Vagina (tissue), 2 donors: ENCODE measurements at regions not wholly inside any gene's neighbourhood (a gene's known extent, or its start where the extent isn't known, plus 50 kb on each side); places are given as distances from the start of the nearest gene placed in this dataset.

ENCODE experiments used
- DNase-seq, 2 donors: peaks; one replicate each; pipeline ENCODE4 v3.0.0-alpha.2; 2017; ENCODE audit errors: extremely low spot score in 2 of 2
- H3K27ac ChIP-seq: fragments of 200-600 bp; sonication (generic); one replicate; pipeline ENCODE4 v1.5.1; 2019
- H3K27me3 ChIP-seq: fragments of 200-600 bp; sonication (generic); one replicate; pipeline ENCODE4 v1.5.1; 2019
- H3K36me3 ChIP-seq, 2 donors: fragments of 200-600 bp; sonication (generic); one replicate each; pipeline ENCODE4 v1.5.1; 2017 to 2019
- H3K4me1 ChIP-seq: fragments of 200-600 bp; sonication (generic); one replicate; pipeline ENCODE4 v1.5.1; 2019
- H3K4me3 ChIP-seq, 2 donors: fragments of 200-600 bp; sonication (generic); 1 replicate in 1 of 2; 2 replicates in 1 of 2; pipeline ENCODE4 v1.5.1; 2016 to 2019
- H3K9me3 ChIP-seq: fragments of 200-600 bp; sonication (generic); one replicate; pipeline ENCODE4 v1.5.1; 2019
- POLR2A ChIP-seq, 2 donors: fragments of 450-650 bp; IDR thresholded peaks; one replicate each; pipeline ENCODE4 v1.6.1; 2017; ENCODE audit warnings: antibody characterized with exemption in 2 of 2, mild to moderate bottlenecking in 2 of 2, moderate library complexity in 2 of 2
- POLR2AphosphoS5 ChIP-seq, 2 donors: sonication (generic); formaldehyde crosslinking; IDR thresholded peaks; one replicate each; pipeline ENCODE4 v1.9.0; 2017; ENCODE audit warnings: antibody characterized with exemption in 2 of 2, mild to moderate bottlenecking in 2 of 2, low read depth in 1 of 2; ENCODE audit not compliant: insufficient read depth in 1 of 2
- intact Hi-C: fragments of 100-400 bp; cut with DNase I; formaldehyde crosslinking; loops from one replicate; pipeline ENCODE4 v1.15.1; 2023
- TF ChIP-seq, protein P1 (sequence below), 3 experiments: fragments of 450-650 bp in 2 of 3; fragments of 200-600 bp in 1 of 3; sonication (generic) in 1 of 3; IDR thresholded peaks; one replicate each; pipeline ENCODE4 v1.5.1; 2017 to 2019; ENCODE audit warnings: antibody characterized with exemption in 3 of 3, mild to moderate bottlenecking in 2 of 3, moderate library complexity in 2 of 3

DNA sequence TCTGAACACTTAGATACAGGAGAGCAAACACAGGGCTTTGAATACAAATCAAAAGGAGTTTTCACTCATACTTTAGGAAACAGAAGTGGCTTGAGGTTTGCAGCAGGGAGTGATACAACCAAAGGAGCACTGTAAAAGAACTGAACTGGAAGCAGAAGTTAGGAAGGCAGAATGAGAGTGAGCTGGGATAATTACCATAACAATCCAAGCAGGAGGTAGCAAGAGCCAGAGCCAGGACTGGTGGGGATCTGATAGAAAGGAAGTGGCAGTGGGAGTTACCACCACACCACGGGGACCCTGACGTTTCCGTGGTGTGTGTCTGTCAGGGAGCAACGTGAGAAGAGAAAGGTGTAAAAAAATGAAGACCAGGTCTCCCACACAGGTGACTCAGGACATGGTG is 81.3 kb upstream of the EPB41L3 start:
- Histone ChIP-seq H3K27ac (no peak overlapping the region), H3K9me3 (no peaks in the 10 kb centered on the region), H3K4me1 (peaks cover 17% of the 10 kb centered on the region), H3K36me3 (no peaks in the 10 kb centered on the region), H3K4me3 (no peak overlapping the region), H3K27me3 (no peaks in the 10 kb centered on the region)
- TF ChIP-seq POLR2AphosphoS5 (IDR thresholded peaks at IDR 0.05; ENCODE audit: insufficient read depth in 1 of 2, low read depth in 1 of 2) (no peak), POLR2A (IDR thresholded peaks at IDR 0.05) (no peak)
- TF ChIP-seq, protein P1, sequence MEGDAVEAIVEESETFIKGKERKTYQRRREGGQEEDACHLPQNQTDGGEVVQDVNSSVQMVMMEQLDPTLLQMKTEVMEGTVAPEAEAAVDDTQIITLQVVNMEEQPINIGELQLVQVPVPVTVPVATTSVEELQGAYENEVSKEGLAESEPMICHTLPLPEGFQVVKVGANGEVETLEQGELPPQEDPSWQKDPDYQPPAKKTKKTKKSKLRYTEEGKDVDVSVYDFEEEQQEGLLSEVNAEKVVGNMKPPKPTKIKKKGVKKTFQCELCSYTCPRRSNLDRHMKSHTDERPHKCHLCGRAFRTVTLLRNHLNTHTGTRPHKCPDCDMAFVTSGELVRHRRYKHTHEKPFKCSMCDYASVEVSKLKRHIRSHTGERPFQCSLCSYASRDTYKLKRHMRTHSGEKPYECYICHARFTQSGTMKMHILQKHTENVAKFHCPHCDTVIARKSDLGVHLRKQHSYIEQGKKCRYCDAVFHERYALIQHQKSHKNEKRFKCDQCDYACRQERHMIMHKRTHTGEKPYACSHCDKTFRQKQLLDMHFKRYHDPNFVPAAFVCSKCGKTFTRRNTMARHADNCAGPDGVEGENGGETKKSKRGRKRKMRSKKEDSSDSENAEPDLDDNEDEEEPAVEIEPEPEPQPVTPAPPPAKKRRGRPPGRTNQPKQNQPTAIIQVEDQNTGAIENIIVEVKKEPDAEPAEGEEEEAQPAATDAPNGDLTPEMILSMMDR (IDR thresholded peaks at IDR 0.05) = no peak
- intact Hi-C loops = no loop called here
- DNase-seq = no peak

DNA sequence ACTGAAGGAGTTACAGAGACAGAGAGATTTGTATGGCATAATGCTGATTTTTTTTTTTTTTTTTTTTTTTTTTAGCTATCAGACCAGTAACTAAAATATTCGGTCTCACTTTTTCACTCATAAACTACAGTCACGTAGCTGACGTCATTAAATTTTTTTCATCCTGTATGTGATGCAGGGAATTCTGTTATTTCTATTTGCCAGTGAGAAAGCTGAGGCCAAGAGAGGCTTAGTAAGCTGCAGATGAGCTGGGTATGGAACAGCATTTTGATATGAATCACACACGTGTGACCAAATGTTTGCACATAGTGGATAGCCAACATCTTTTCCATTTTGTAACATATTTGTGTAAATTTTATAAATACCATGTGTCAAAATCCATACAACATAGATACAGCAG is 79.1 kb upstream of the EPB41L3 start:
- Histone ChIP-seq H3K4me1 (peaks cover 2% of the 10 kb centered on the region), H3K27me3 (no peaks in the 10 kb centered on the region), H3K36me3 (no peaks in the 10 kb centered on the region), H3K4me3 (no peak overlapping the region), H3K27ac (no peak overlapping the region), H3K9me3 (no peaks in the 10 kb centered on the region)
- intact Hi-C loops = no loop called here
- TF ChIP-seq POLR2AphosphoS5 (IDR thresholded peaks at IDR 0.05; ENCODE audit: insufficient read depth in 1 of 2, low read depth in 1 of 2) = no peak
- TF ChIP-seq, protein P1 (IDR thresholded peaks at IDR 0.05) = no peak
- TF ChIP-seq POLR2A (IDR thresholded peaks at IDR 0.05) = no peak
- no peak for DNase-seq

DNA sequence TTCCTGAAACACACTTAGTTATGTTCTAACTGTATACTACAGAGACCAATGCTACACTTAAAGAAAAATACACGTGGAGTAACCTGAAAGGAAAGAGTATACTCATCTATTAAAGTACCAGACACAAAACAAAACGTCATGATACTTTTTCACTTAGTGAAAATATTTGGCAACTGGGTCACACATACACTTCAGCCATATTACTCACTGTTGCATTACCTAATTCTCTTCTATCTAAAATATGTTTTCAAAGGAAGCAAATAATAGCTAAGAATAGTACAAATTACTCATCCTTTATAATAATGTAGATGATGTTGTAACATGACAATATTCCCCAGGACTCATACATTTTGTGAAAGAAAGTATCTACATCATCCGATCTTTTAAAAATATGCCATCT is 76.5 kb upstream of the EPB41L3 start:
- intact Hi-C loops = no loop called here
- no peak overlapping the region for H3K27ac ChIP-seq
- no peaks in the 10 kb centered on the region for H3K4me1 ChIP-seq
- no peaks in the 10 kb centered on the region for H3K27me3 ChIP-seq
- no peaks in the 10 kb centered on the region for H3K9me3 ChIP-seq
- DNase-seq = no peak
- H3K36me3 ChIP-seq = no peaks in the 10 kb centered on the region
- no peak overlapping the region for H3K4me3 ChIP-seq
- TF ChIP-seq POLR2AphosphoS5 (IDR thresholded peaks at IDR 0.05; ENCODE audit: insufficient read depth in 1 of 2, low read depth in 1 of 2) (no peak), POLR2A (IDR thresholded peaks at IDR 0.05) (no peak)
- TF ChIP-seq, protein P1 (IDR thresholded peaks at IDR 0.05) = no peak

DNA sequence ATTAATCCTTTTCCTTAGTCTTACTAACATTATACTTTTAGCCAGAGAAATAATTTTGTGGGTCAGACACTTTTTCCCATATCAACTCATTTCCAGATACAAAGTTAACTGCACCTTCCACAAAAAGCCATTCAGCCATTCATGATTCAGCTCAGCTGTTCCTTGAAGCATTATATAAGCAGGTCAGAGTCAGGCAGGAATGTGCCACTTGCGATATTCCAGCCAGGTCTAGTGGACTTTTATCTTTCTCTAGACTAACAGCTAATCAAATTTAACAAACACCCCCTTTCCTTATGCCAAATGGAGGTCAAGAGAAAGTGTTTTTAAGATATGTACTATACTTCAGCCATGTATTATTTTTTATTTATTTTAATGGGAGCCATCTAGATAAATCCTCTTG is 75.6 kb upstream of the EPB41L3 start:
- no peak for TF ChIP-seq POLR2A (IDR thresholded peaks at IDR 0.05)
- TF ChIP-seq, protein P1 (IDR thresholded peaks at IDR 0.05) = no peak
- TF ChIP-seq POLR2AphosphoS5 (IDR thresholded peaks at IDR 0.05; ENCODE audit: insufficient read depth in 1 of 2, low read depth in 1 of 2) = no peak
- no peak for DNase-seq

DNA sequence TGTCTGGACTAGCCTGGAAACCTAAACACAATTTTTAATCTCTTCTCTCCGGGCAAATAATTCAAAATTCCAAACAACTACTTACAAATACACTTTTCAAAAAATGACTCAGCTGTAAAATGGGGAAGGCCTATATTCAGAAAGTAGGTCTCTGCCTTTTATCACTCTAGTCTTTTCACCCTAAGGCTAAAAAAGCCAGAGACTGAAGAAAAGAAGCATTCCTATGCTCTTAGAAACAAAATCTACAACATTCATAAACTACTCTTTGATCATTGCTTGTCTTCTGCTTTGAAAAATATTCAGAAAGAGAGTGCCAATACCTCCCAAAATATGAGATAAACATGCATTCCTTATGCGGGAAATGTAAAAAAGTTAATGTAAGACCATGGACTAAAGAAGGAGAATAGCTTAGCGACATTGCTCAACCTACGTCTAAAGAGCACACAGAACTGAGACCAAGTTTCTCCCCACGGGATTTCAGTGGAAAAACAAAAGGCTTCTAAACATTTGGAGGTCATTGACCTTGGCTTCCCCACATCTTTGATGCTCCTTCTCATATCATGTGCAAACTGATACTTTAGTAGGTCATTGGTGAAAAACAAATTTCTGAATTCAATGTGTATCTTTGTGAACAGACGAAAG is 74.4 kb upstream of the EPB41L3 start:
- no peaks in the 10 kb centered on the region for H3K4me1 ChIP-seq
- no peak overlapping the region for H3K27ac ChIP-seq
- no peak overlapping the region for H3K4me3 ChIP-seq
- H3K27me3 ChIP-seq = no peaks in the 10 kb centered on the region
- DNase-seq = no peak
- TF ChIP-seq POLR2AphosphoS5 (IDR thresholded peaks at IDR 0.05; ENCODE audit: insufficient read depth in 1 of 2, low read depth in 1 of 2) = no peak
- TF ChIP-seq POLR2A (IDR thresholded peaks at IDR 0.05) = no peak
- TF ChIP-seq, protein P1 (IDR thresholded peaks at IDR 0.05) = no peak
- intact Hi-C loops = no loop called here
- no peaks in the 10 kb centered on the region for H3K36me3 ChIP-seq
- H3K9me3 ChIP-seq = no peaks in the 10 kb centered on the region

More for the DNA sequence above, 75.6 kb upstream of the EPB41L3 start:
- no peaks in the 10 kb centered on the region for H3K27me3 ChIP-seq
- no peaks in the 10 kb centered on the region for H3K4me1 ChIP-seq
- no peak overlapping the region for H3K4me3 ChIP-seq
- no peak overlapping the region for H3K27ac ChIP-seq
- no peaks in the 10 kb centered on the region for H3K9me3 ChIP-seq
- intact Hi-C loops = no loop called here
- H3K36me3 ChIP-seq = no peaks in the 10 kb centered on the region
